Stimulated activated naive CD8-positive, alpha-beta T cell treated with anti-CD3 and anti-CD28 coated beads, Interleukin-15, Interleukin-2, amounts not matched to agents 100 ng/mL and 50 ng/mL, for 24 hours (primary cell): ENCODE measurements at regions not wholly inside any gene's neighbourhood (a gene's known extent, or its start where the extent isn't known, plus 50 kb on each side); places are given as distances from the start of the nearest gene placed in this dataset.
A peak's percentile ranks its signal among the peaks of the same experiment; 100 is the strongest.

Experiments
- H3K27ac Mint-ChIP-seq: one replicate; pipeline ENCODE4 v1.8.0; 2021; ENCODE audit warnings: mild to moderate bottlenecking, mixed read lengths
- H3K27me3 Mint-ChIP-seq: one replicate; pipeline ENCODE4 v1.8.0; 2021; ENCODE audit warnings: mixed read lengths
- H3K36me3 Mint-ChIP-seq: one replicate; pipeline ENCODE4 v1.8.0; 2021; ENCODE audit warnings: low read depth, mixed read lengths
- H3K4me1 Mint-ChIP-seq: one replicate; pipeline ENCODE4 v1.8.0; 2021; ENCODE audit warnings: low read depth, mixed read lengths
- H3K4me3 Mint-ChIP-seq: one replicate; pipeline ENCODE4 v1.8.0; 2021; ENCODE audit warnings: mild to moderate bottlenecking, mixed read lengths
- H3K9me3 Mint-ChIP-seq: one replicate; pipeline ENCODE4 v1.8.0; 2021; ENCODE audit warnings: mixed read lengths

- no peaks in the 10 kb centered on the region for H3K27me3 Mint-ChIP-seq
- no peak overlapping the region for H3K27ac Mint-ChIP-seq
- no peaks in the 10 kb centered on the region for H3K9me3 Mint-ChIP-seq
- peaks cover 27% of the 10 kb centered on the region for H3K4me1 Mint-ChIP-seq
- no peaks in the 10 kb centered on the region for H3K36me3 Mint-ChIP-seq
- H3K4me3 Mint-ChIP-seq: no peak overlapping the region
Observed at GRCh38 chr12:107478881-107479280, 206.7 kb upstream of the PWP1 start.

- H3K4me1 Mint-ChIP-seq: peaks cover 19% of the 10 kb centered on the region
- H3K27me3 Mint-ChIP-seq: no peaks in the 10 kb centered on the region
- H3K27ac Mint-ChIP-seq: no peak overlapping the region
- no peak overlapping the region for H3K4me3 Mint-ChIP-seq
- no peaks in the 10 kb centered on the region for H3K9me3 Mint-ChIP-seq
- H3K36me3 Mint-ChIP-seq: no peaks in the 10 kb centered on the region
Observed at GRCh38 chr12:107480836-107481608, 204.6 kb upstream of the PWP1 start.

GRCh38 chr12:107484230-107484629 lies 201.4 kb upstream of the PWP1 start:
- Mint-ChIP-seq H3K27me3 (no peaks in the 10 kb centered on the region), H3K27ac (no peak overlapping the region), H3K4me1 (peaks cover 36% of the 10 kb centered on the region), H3K4me3 (no peak overlapping the region), H3K36me3 (no peaks in the 10 kb centered on the region), H3K9me3 (no peaks in the 10 kb centered on the region)

GRCh38 chr12:107484941-107485340 lies 200.7 kb upstream of the PWP1 start:
- Mint-ChIP-seq H3K4me3 (no peak overlapping the region), H3K27me3 (no peaks in the 10 kb centered on the region), H3K27ac (no peak overlapping the region), H3K4me1 (peaks cover 36% of the 10 kb centered on the region), H3K36me3 (no peaks in the 10 kb centered on the region), H3K9me3 (no peaks in the 10 kb centered on the region)

DNA sequence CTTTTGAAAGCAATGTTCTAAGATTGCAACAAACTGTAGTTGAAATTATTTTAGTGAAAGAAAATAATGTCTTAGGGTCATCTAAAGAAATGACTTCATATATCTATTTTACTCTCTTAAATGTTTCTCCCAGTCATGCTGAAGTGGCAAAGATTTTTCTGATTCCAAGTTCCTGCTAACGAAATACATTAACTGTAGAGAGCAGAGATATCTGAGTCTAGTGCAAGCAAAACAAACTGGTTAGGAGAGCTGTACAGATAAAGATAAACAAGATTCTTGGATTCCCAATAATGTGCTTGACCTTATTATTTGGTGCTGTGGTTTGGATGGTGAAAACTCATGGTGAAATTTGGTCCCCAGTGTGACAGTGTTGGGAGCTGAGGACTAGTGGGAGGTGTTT lies 199.9 kb upstream of the PWP1 start:
- Mint-ChIP-seq H3K36me3 (no peaks in the 10 kb centered on the region), H3K9me3 (no peaks in the 10 kb centered on the region), H3K27me3 (no peaks in the 10 kb centered on the region), H3K4me1 (peaks cover 40% of the 10 kb centered on the region), H3K4me3 (no peak overlapping the region), H3K27ac (no peak overlapping the region)

DNA sequence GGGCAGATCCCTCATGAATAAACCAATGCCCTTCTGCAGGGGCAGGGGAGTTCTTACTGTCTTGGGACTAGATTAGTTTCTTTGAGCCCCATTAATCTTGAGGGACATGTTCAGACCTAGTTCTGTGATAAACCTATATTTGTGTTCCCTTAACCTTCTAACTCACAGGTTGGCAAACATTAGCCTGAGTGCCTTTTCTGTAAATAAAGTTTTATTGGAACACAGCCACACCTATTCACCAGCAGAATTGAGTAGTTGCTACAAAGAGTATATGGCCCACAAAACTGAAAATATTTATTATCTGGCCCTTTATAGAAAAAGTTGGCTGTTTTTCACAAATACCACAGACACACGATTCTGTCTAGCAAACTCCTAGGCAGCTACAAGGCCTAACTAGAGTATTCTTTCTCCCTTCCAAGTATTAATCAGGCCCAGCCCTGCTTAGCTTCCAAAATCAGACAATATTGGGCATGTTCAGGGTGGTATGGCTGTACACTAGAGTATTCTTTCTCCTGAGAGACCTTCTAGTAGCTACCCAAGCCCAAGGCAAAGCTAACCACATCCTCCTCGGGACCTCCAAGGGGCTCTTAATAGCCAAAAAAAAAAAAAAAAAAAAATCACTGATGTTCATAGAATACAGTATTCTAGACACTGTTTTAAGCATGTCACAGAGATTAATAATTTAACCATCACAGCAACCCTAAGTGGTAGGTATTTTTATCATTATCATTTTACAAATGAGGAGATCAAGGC lies 199.3 kb upstream of the PWP1 start:
- Mint-ChIP-seq H3K9me3 (no peaks in the 10 kb centered on the region), H3K27me3 (no peaks in the 10 kb centered on the region), H3K4me1 (peaks cover 46% of the 10 kb centered on the region), H3K4me3 (no peak overlapping the region), H3K27ac (no peak overlapping the region), H3K36me3 (no peaks in the 10 kb centered on the region)

GRCh38 chr12:107487011-107487680 lies 198.5 kb upstream of the PWP1 start:
- Mint-ChIP-seq H3K4me1 (peaks cover 53% of the 10 kb centered on the region), H3K4me3 (no peak overlapping the region), H3K27me3 (no peaks in the 10 kb centered on the region), H3K36me3 (no peaks in the 10 kb centered on the region), H3K9me3 (no peaks in the 10 kb centered on the region), H3K27ac (no peak overlapping the region)

GRCh38 chr12:107488666-107489065 lies 196.9 kb upstream of the PWP1 start:
- H3K27ac Mint-ChIP-seq: no peak overlapping the region

GRCh38 chr12:107490010-107490409 lies 195.6 kb upstream of the PWP1 start:
- Mint-ChIP-seq H3K27me3 (no peaks in the 10 kb centered on the region), H3K36me3 (no peaks in the 10 kb centered on the region), H3K9me3 (no peaks in the 10 kb centered on the region), H3K27ac (no peak overlapping the region), H3K4me3 (no peak overlapping the region), H3K4me1 (peaks cover 58% of the 10 kb centered on the region)

More at GRCh38 chr12:107488666-107489065, 196.9 kb upstream of the PWP1 start:
- Mint-ChIP-seq H3K27me3 (no peaks in the 10 kb centered on the region), H3K36me3 (no peaks in the 10 kb centered on the region), H3K9me3 (no peaks in the 10 kb centered on the region), H3K4me3 (no peak overlapping the region), H3K4me1 (peaks cover 64% of the 10 kb centered on the region)

DNA sequence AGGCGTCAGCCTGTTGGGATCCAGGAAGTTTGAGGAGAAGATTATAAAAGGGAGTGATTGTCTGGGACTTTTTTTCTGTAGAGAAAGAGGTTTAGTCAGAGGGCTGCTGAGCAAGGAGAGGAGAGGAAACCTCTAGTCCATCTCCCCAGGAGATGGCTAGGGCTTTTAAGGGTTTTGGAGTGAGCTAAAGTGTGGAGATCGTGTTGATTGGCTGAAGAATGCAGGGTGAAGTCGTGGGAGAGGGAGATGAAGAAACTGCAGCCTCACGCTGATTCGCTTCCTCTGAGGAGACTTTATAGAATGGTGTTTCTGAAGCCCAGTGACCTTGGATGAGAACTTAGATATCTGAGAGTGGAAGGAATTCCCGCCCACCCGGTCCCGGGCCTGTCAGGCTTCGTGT lies 193.7 kb upstream of the PWP1 start:
- H3K4me1 Mint-ChIP-seq: peaks cover 43% of the 10 kb centered on the region

GRCh38 chr12:107492393-107493134 lies 193.0 kb upstream of the PWP1 start:
- H3K36me3 Mint-ChIP-seq: peaks cover 7% of the 10 kb centered on the region
- H3K27me3 Mint-ChIP-seq: no peaks in the 10 kb centered on the region
- H3K4me3 Mint-ChIP-seq: no peak overlapping the region
- H3K27ac Mint-ChIP-seq: peak overlapping the region; percentile 9
- peaks cover 36% of the 10 kb centered on the region for H3K4me1 Mint-ChIP-seq
- no peaks in the 10 kb centered on the region for H3K9me3 Mint-ChIP-seq

More for the DNA sequence above, 193.7 kb upstream of the PWP1 start:
- Mint-ChIP-seq H3K36me3 (peaks cover under 1% of the 10 kb centered on the region), H3K9me3 (no peaks in the 10 kb centered on the region), H3K27me3 (no peaks in the 10 kb centered on the region), H3K27ac (no peak overlapping the region), H3K4me3 (no peak overlapping the region)

DNA sequence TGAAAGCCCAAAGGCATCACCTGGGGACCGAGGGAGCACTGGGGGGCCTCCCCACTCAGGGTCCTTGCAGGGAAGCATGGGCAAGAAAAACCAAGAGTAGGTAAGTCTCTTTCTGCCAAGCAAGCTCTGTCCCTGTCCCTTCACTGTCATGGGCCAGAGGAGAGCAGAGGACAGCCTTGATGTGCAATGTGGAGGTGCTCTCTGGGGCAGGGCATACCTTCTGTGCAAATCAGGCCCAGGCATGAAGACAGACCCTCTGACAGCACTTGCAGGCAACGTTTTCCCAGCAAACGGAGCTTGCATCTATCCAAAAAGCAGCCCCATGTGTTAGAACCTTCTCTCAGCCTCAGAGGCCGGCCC lies 192.5 kb upstream of the PWP1 start:
- Mint-ChIP-seq H3K27ac (peak overlapping the region; percentile 9), H3K27me3 (no peaks in the 10 kb centered on the region), H3K36me3 (peaks cover 7% of the 10 kb centered on the region), H3K9me3 (no peaks in the 10 kb centered on the region), H3K4me1 (peaks cover 31% of the 10 kb centered on the region), H3K4me3 (no peak overlapping the region)

- peaks cover 7% of the 10 kb centered on the region for H3K36me3 Mint-ChIP-seq
- H3K27me3 Mint-ChIP-seq: no peaks in the 10 kb centered on the region
- no peaks in the 10 kb centered on the region for H3K9me3 Mint-ChIP-seq
- no peak overlapping the region for H3K4me3 Mint-ChIP-seq
- no peak overlapping the region for H3K27ac Mint-ChIP-seq
- peaks cover 28% of the 10 kb centered on the region for H3K4me1 Mint-ChIP-seq
Observed at GRCh38 chr12:107493666-107494065, 191.9 kb upstream of the PWP1 start.

- Mint-ChIP-seq H3K36me3 (peaks cover 7% of the 10 kb centered on the region), H3K4me1 (peaks cover 28% of the 10 kb centered on the region)
Observed at GRCh38 chr12:107494331-107494730, 191.3 kb upstream of the PWP1 start.

GRCh38 chr12:107495604-107496003 lies 190.0 kb upstream of the PWP1 start:
- peaks cover 26% of the 10 kb centered on the region for H3K4me1 Mint-ChIP-seq
- H3K27ac Mint-ChIP-seq: no peak overlapping the region
- no peak overlapping the region for H3K4me3 Mint-ChIP-seq
- H3K36me3 Mint-ChIP-seq: peaks cover 7% of the 10 kb centered on the region
- H3K27me3 Mint-ChIP-seq: no peaks in the 10 kb centered on the region
- H3K9me3 Mint-ChIP-seq: no peaks in the 10 kb centered on the region

More at GRCh38 chr12:107494331-107494730, 191.3 kb upstream of the PWP1 start:
- H3K9me3 Mint-ChIP-seq: no peaks in the 10 kb centered on the region
- H3K27ac Mint-ChIP-seq: no peak overlapping the region
- no peaks in the 10 kb centered on the region for H3K27me3 Mint-ChIP-seq
- H3K4me3 Mint-ChIP-seq: no peak overlapping the region
